Endothelial cell (in vitro differentiated cells): ENCODE measurements at regions not wholly inside any gene's neighbourhood (a gene's known extent, or its start where the extent isn't known, plus 50 kb on each side); places are given as distances from the start of the nearest gene placed in this dataset.

Source experiments
- DNase-seq: peaks from one replicate; pipeline ENCODE4 v3.0.0; 2021; ENCODE audit warnings: low spot score
- H3K27ac Mint-ChIP-seq: one replicate; pipeline ENCODE4 v1.8.0; 2021; ENCODE audit warnings: mixed read lengths, inconsistent platforms; ENCODE audit not compliant: unreplicated experiment
- H3K27me3 Mint-ChIP-seq: one replicate; pipeline ENCODE4 v1.8.0; 2021; ENCODE audit warnings: mild to moderate bottlenecking, moderate library complexity, mixed read lengths, inconsistent platforms; ENCODE audit not compliant: unreplicated experiment
- H3K36me3 Mint-ChIP-seq: one replicate; pipeline ENCODE4 v1.8.0; 2021; ENCODE audit warnings: mild to moderate bottlenecking, low read depth, mixed read lengths, inconsistent platforms; ENCODE audit not compliant: unreplicated experiment
- H3K4me1 Mint-ChIP-seq: one replicate; pipeline ENCODE4 v1.8.0; 2021; ENCODE audit warnings: mild to moderate bottlenecking, mixed read lengths, inconsistent platforms; ENCODE audit not compliant: unreplicated experiment
- H3K4me3 Mint-ChIP-seq: one replicate; pipeline ENCODE4 v1.8.0; 2021; ENCODE audit warnings: mild to moderate bottlenecking, mixed read lengths, inconsistent platforms; ENCODE audit not compliant: unreplicated experiment
- H3K9me3 Mint-ChIP-seq: one replicate; pipeline ENCODE4 v1.8.0; 2021; ENCODE audit warnings: mixed read lengths, inconsistent platforms; ENCODE audit not compliant: unreplicated experiment
- CTCF ChIP-seq: fragments of 200-600 bp; sonication (generic); IDR thresholded peaks from one replicate; pipeline ENCODE4 v1.5.0; 2021; ENCODE audit warnings: antibody characterized with exemption; ENCODE audit not compliant: unreplicated experiment

- Mint-ChIP-seq H3K36me3 (no peaks in the 10 kb centered on the region), H3K27me3 (no peaks in the 10 kb centered on the region), H3K9me3 (no peaks in the 10 kb centered on the region), H3K4me1 (no peaks in the 10 kb centered on the region), H3K27ac (no peak overlapping the region), H3K4me3 (no peak overlapping the region)
- TF ChIP-seq CTCF: no peak
- no peak for DNase-seq
Measured at GRCh38 chr5:163995206-163995605, 489.8 kb downstream of the MAT2B start.

GRCh38 chr5:163997965-163998364, 492.5 kb downstream of the MAT2B start:
- no peak overlapping the region for H3K27ac Mint-ChIP-seq
- TF ChIP-seq CTCF: no peak
- no peaks in the 10 kb centered on the region for H3K9me3 Mint-ChIP-seq
- DNase-seq: no peak
- no peaks in the 10 kb centered on the region for H3K27me3 Mint-ChIP-seq
- H3K4me3 Mint-ChIP-seq: no peak overlapping the region
- no peaks in the 10 kb centered on the region for H3K36me3 Mint-ChIP-seq
- H3K4me1 Mint-ChIP-seq: no peaks in the 10 kb centered on the region

GRCh38 chr5:164000241-164000640, 494.8 kb downstream of the MAT2B start:
- TF ChIP-seq CTCF: no peak
- no peak overlapping the region for H3K27ac Mint-ChIP-seq
- H3K36me3 Mint-ChIP-seq: no peaks in the 10 kb centered on the region
- no peak for DNase-seq
- no peaks in the 10 kb centered on the region for H3K4me1 Mint-ChIP-seq
- no peaks in the 10 kb centered on the region for H3K9me3 Mint-ChIP-seq
- no peaks in the 10 kb centered on the region for H3K27me3 Mint-ChIP-seq
- H3K4me3 Mint-ChIP-seq: no peak overlapping the region

GRCh38 chr5:164000819-164001218, 495.4 kb downstream of the MAT2B start:
- Mint-ChIP-seq H3K4me3 (no peak overlapping the region), H3K27me3 (no peaks in the 10 kb centered on the region), H3K36me3 (no peaks in the 10 kb centered on the region), H3K4me1 (no peaks in the 10 kb centered on the region), H3K9me3 (no peaks in the 10 kb centered on the region), H3K27ac (no peak overlapping the region)
- no peak for TF ChIP-seq CTCF
- DNase-seq: no peak

- Mint-ChIP-seq H3K4me3 (no peak overlapping the region), H3K27ac (no peak overlapping the region)
Measured at GRCh38 chr5:164002214-164002613, 496.8 kb downstream of the MAT2B start.

More at GRCh38 chr5:164002214-164002613, 496.8 kb downstream of the MAT2B start:
- H3K4me1 Mint-ChIP-seq: no peaks in the 10 kb centered on the region
- H3K9me3 Mint-ChIP-seq: no peaks in the 10 kb centered on the region
- no peaks in the 10 kb centered on the region for H3K36me3 Mint-ChIP-seq
- H3K27me3 Mint-ChIP-seq: no peaks in the 10 kb centered on the region
- no peak for DNase-seq
- TF ChIP-seq CTCF: no peak
